Keratinocyte (primary cell): ENCODE measurements at regions not wholly inside any gene's neighbourhood (a gene's known extent, or its start where the extent isn't known, plus 50 kb on each side); places are given as distances from the start of the nearest gene placed in this dataset.

Experiments used
- DNase-seq: peaks from one replicate; pipeline ENCODE4 v3.0.0-alpha.2; 2011; ENCODE audit warnings: low read depth, missing footprints, low spot score
- FAIRE-seq: peaks from 2 replicates; lab custom pipeline; 2011; peaks lifted over from hg19 to GRCh38; lab: Jason Lieb, UNC
- H2AFZ ChIP-seq: 2 replicates; pipeline ENCODE4 v1.6.0; 2012; ENCODE audit warnings: low read length, control low read depth, inconsistent platforms; ENCODE audit not compliant: control insufficient read depth
- H3K27ac ChIP-seq: 2 replicates; pipeline ENCODE4 v1.5.1; 2011; ENCODE audit warnings: low read length; ENCODE audit not compliant: control insufficient read depth, insufficient read depth
- H3K27me3 ChIP-seq: 3 replicates; pipeline ENCODE4 v1.6.0; 2011; ENCODE audit warnings: low read length; ENCODE audit not compliant: control insufficient read depth, insufficient read depth; ENCODE audit errors: extremely low read depth
- H3K36me3 ChIP-seq, 2 experiments: 2 replicates in 1 of 2; 3 replicates in 1 of 2; pipeline ENCODE4 v1.5.1; 2011; ENCODE audit warnings: low read length in 2 of 2, mild to moderate bottlenecking in 1 of 2; ENCODE audit not compliant: control insufficient read depth in 2 of 2, insufficient read depth in 2 of 2; ENCODE audit errors: extremely low read depth in 1 of 2
- H3K4me1 ChIP-seq: 3 replicates; pipeline ENCODE4 v1.5.1; 2011; ENCODE audit warnings: low read length; ENCODE audit not compliant: control insufficient read depth, insufficient read depth; ENCODE audit errors: extremely low read depth
- H3K4me2 ChIP-seq: 3 replicates; pipeline ENCODE4 v1.6.0; 2011; ENCODE audit warnings: low read depth, low read length; ENCODE audit not compliant: control insufficient read depth, insufficient read depth; ENCODE audit errors: extremely low read depth
- H3K4me3 ChIP-seq, 3 experiments: fragments of 200-600 bp in 1 of 3; sonication (generic) in 1 of 3; 2 replicates in 2 of 3; 3 replicates in 1 of 3; pipeline ENCODE4 v1.5.1; 2011 to 2016; ENCODE audit warnings: low read length in 3 of 3, mild to moderate bottlenecking in 3 of 3, control low read depth in 2 of 3, inconsistent platforms in 1 of 3, low read depth in 1 of 3, mixed read lengths in 1 of 3, mixed run types in 1 of 3, moderate library complexity in 1 of 3; ENCODE audit not compliant: control insufficient read depth in 2 of 3, insufficient read depth in 2 of 3; ENCODE audit errors: extremely low read depth in 1 of 3
- H3K79me2 ChIP-seq: 2 replicates; pipeline ENCODE4 v1.6.0; 2012; ENCODE audit warnings: low read length; ENCODE audit not compliant: control insufficient read depth, insufficient read depth
- H3K9ac ChIP-seq: 3 replicates; pipeline ENCODE4 v1.6.0; 2011; ENCODE audit warnings: low read length; ENCODE audit not compliant: control insufficient read depth, insufficient read depth; ENCODE audit errors: extremely low read depth
- H3K9me1 ChIP-seq: 3 replicates; pipeline ENCODE4 v1.6.0; 2011; ENCODE audit warnings: low read length; ENCODE audit not compliant: control insufficient read depth, insufficient read depth; ENCODE audit errors: extremely low read depth
- H3K9me3 ChIP-seq: 2 replicates; pipeline ENCODE4 v1.5.1; 2012; ENCODE audit warnings: low read depth, low read length; ENCODE audit not compliant: control insufficient read depth
- H4K20me1 ChIP-seq: 3 replicates; pipeline ENCODE4 v1.6.0; 2011; ENCODE audit warnings: low read length; ENCODE audit not compliant: control insufficient read depth, insufficient read depth; ENCODE audit errors: extremely low read depth
- EZH2 ChIP-seq: IDR thresholded peaks from one replicate; pipeline ENCODE4 v1.6.1; 2012; ENCODE audit warnings: inconsistent platforms, mild to moderate bottlenecking, low read length, moderate library complexity
- dilution Hi-C: fragments of 300-500 bp; cut with MboI; formaldehyde crosslinking; loops from one replicate; pipeline ENCODE4 v1.7.0; 2020; ENCODE audit warnings: low sequenced_read_pairs; ENCODE audit not compliant: extremely low pct_ligation_motif_present
- TF ChIP-seq, protein P1 (sequence below), 3 experiments: IDR thresholded peaks in 1 of 3; conservative IDR thresholded peaks in 1 of 3; optimal IDR thresholded peaks in 1 of 3; 2 replicates in 2 of 3; 3 replicates in 1 of 3; pipeline versions ENCODE3 to v1.5.1; 2011; ENCODE audit warnings: low read length in 3 of 3, mild to moderate bottlenecking in 3 of 3, moderate library complexity in 2 of 3, control low read depth in 1 of 3, inconsistent platforms in 1 of 3; ENCODE audit not compliant: insufficient read depth in 2 of 3; ENCODE audit errors: extremely low read depth in 1 of 3

DNA sequence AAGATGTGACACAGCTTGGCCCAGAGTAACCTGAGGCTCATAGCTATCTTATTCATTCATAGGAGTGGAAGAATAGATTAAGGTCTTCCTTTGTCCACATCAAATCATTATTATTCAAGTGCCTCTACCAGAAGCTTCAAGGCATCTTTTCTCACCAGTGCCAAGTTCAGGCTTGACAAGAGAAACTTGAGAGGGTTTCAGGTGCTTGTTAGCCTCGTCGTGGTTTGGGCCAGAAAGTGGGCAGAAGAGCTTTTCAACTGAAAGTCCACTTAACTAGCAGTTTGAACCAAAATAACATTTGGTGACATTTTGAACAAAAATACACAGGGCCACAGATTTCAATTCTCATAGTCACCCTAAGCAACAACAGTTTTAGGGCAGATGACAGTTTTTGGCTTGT, 1184.2 kb downstream of the FLRT2 start:
- H3K27ac ChIP-seq, result no peak overlapping the region
- H3K9me1 ChIP-seq, result no peaks in the 10 kb centered on the region
- H2AFZ ChIP-seq, result no peak overlapping the region
- no peak for FAIRE-seq
- no peak overlapping the region for H3K9ac ChIP-seq
- no peak overlapping the region for H3K4me2 ChIP-seq
- no peak overlapping the region for H3K4me3 ChIP-seq
- peaks cover 5% of the 10 kb centered on the region for H3K4me1 ChIP-seq
- dilution Hi-C loops, result no loop called here
- H4K20me1 ChIP-seq, result no peaks in the 10 kb centered on the region
- no peak for DNase-seq
- no peak for TF ChIP-seq EZH2
- TF ChIP-seq, protein P1, sequence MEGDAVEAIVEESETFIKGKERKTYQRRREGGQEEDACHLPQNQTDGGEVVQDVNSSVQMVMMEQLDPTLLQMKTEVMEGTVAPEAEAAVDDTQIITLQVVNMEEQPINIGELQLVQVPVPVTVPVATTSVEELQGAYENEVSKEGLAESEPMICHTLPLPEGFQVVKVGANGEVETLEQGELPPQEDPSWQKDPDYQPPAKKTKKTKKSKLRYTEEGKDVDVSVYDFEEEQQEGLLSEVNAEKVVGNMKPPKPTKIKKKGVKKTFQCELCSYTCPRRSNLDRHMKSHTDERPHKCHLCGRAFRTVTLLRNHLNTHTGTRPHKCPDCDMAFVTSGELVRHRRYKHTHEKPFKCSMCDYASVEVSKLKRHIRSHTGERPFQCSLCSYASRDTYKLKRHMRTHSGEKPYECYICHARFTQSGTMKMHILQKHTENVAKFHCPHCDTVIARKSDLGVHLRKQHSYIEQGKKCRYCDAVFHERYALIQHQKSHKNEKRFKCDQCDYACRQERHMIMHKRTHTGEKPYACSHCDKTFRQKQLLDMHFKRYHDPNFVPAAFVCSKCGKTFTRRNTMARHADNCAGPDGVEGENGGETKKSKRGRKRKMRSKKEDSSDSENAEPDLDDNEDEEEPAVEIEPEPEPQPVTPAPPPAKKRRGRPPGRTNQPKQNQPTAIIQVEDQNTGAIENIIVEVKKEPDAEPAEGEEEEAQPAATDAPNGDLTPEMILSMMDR (optimal IDR thresholded peaks at IDR 0.05 in 1 of 3, IDR thresholded peaks at IDR 0.05 in 1 of 3, conservative IDR thresholded peaks at IDR 0.05 in 1 of 3; ENCODE audit: extremely low read depth in 1 of 3, insufficient read depth in 2 of 3, low read length in 3 of 3), result no peak
- H3K79me2 ChIP-seq, result no peaks in the 10 kb centered on the region
- H3K36me3 ChIP-seq, result no peaks in the 10 kb centered on the region
- no peaks in the 10 kb centered on the region for H3K27me3 ChIP-seq
- no peaks in the 10 kb centered on the region for H3K9me3 ChIP-seq

DNA sequence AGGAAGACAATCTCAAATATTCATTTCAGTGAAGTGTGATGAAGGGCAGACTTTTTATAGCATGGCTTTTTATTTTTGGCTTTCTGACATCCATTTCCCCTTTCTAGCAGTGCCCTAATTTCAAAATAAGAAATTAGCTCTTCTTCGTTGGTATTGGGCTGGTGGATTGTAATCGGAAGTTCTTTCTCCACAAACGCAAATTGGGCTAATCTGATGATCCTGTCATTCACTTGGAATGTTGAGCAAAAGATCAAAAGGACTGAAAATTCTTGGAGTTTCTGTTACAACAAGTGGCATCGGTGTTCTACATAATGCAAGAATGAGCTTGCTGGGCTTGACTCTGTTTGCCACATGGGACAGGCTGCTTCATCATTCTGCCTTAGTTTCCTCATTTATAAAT, 1182.8 kb downstream of the FLRT2 start:
- no peaks in the 10 kb centered on the region for H3K9me3 ChIP-seq
- no peaks in the 10 kb centered on the region for H3K36me3 ChIP-seq
- no peak overlapping the region for H3K4me3 ChIP-seq
- H3K27me3 ChIP-seq, result no peaks in the 10 kb centered on the region
- TF ChIP-seq EZH2, result no peak
- TF ChIP-seq, protein P1 (optimal IDR thresholded peaks at IDR 0.05 in 1 of 3, IDR thresholded peaks at IDR 0.05 in 1 of 3, conservative IDR thresholded peaks at IDR 0.05 in 1 of 3; ENCODE audit: extremely low read depth in 1 of 3, insufficient read depth in 2 of 3, low read length in 3 of 3), result no peak
- peak overlapping the region; percentile 60 for H3K4me2 ChIP-seq
- H3K79me2 ChIP-seq, result no peaks in the 10 kb centered on the region
- H3K9me1 ChIP-seq, result no peaks in the 10 kb centered on the region
- no peaks in the 10 kb centered on the region for H4K20me1 ChIP-seq
- H3K9ac ChIP-seq, result no peak overlapping the region
- peak overlapping the region; percentile 22 for H2AFZ ChIP-seq
- DNase-seq (no peak), FAIRE-seq (peak; percentile 20)
- peaks cover 5% of the 10 kb centered on the region for H3K4me1 ChIP-seq
- dilution Hi-C loops, result no loop called here
- no peak overlapping the region for H3K27ac ChIP-seq
